Endometrium (tissue), 2 donors: ENCODE measurements at regions not wholly inside any gene's neighbourhood (a gene's known extent, or its start where the extent isn't known, plus 50 kb on each side); places are given as distances from the start of the nearest gene placed in this dataset.

Experiments
- FAIRE-seq: peaks from 2 replicates; lab custom pipeline; 2012; peaks lifted over from hg19 to GRCh38; lab: Jason Lieb, UNC
- donor health status: control.
- donor health status: control.

GRCh38 chr2:145136702-145137101 is 616.8 kb upstream of the ZEB2 start:
- FAIRE-seq: no peak

DNA sequence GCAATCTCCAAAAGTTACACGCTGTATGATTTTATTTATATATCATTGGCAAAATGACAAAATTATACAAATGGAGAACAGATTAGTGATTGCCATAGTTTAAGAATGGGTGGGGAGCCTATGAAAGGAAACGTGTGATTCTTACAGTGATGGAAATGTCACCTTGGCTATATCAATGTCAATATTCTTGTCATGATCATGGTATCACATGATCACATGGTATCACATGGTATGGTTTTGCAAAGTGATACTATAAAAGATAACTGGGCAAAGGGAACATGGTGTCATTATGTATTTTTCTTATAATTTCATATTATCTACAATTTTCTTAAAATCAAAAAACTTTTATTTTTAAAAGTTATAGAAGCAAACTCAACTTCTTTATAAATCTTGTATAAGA is 606.2 kb upstream of the ZEB2 start:
- peak; percentile 50 for FAIRE-seq

DNA sequence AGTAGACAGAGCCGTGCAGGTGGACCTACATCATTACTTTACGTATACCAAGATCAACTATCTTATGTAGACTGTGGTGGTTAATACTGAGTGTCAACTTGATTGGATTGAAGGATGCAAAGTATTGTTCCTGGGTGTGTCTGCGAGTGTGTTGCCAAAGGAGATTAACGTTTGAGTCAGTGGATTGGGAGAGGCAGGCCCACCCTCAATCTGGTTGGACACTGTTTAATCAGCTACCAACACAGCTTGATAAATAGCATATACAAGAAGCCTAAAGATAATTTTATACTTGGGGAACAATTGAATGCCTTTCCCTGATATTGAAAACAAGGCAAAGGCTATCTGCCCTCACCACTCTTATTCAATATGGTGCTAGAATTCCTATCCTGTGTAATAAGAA is 604.2 kb upstream of the ZEB2 start:
- FAIRE-seq: no peak

- FAIRE-seq: no peak
Observed at GRCh38 chr2:145123606-145124005, 603.7 kb upstream of the ZEB2 start.

- no peak for FAIRE-seq
Observed at GRCh38 chr2:145119225-145119624, 599.3 kb upstream of the ZEB2 start.

DNA sequence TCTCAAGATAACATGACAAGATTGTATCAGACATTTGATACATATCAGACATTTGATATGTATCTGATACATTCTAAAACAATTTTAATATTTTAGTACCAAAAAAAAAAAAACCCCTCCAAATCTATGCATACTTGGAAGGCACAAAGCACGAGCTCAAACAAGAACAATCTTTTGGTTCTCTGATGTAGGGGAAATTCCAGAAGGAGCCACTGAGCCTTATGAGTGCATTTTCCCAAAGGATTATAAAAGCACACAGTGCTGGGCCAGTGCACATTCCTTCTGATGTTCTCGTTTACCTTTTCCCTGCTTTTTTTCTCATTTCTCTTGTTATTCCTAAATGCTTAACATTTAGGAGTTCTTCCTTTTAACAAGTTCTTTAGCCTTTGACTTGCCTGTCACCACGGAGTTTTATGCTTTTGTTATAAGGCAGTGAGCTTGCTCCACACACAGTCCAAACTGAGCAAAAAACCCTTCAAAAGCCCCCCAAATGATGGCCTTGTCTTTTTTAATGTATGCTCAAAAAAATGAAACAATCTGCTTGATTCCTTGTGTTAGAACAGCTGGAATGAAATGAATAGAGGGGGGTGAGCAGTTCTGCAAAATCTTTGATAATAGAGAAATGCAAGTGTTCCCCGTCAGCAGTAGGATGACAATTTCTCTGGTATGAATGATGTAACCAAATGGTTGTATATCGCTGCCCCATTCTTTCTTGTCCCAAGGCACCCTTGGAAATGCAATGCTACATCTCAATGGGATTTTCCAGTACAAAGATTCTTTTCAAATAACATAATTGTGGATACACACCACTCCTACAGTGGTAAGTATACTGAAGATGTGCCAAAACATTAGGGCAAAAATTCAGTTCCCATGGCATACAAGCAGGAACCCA is 597.2 kb upstream of the ZEB2 start:
- no peak for FAIRE-seq

DNA sequence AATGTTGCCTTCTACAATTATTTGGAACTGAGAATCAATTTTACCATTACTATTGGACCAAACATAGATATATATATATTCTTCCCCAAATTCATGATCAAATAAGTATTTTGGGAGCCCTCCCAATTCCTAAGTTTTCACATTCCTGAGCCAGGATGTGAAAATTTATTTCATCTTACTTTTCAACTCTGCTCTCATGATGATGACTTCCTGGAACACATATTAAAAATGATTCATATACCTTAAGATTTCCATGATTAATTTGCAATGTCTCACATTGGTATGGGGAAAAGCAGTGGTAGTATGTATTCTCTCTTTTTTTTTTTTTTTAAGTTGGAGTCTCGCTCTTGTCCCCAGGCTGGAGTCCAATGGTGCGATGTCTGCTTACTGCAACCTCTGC is 596.1 kb upstream of the ZEB2 start:
- no peak for FAIRE-seq

- peak; percentile 15 for FAIRE-seq
Observed at GRCh38 chr2:145114726-145115125, 594.8 kb upstream of the ZEB2 start.

DNA sequence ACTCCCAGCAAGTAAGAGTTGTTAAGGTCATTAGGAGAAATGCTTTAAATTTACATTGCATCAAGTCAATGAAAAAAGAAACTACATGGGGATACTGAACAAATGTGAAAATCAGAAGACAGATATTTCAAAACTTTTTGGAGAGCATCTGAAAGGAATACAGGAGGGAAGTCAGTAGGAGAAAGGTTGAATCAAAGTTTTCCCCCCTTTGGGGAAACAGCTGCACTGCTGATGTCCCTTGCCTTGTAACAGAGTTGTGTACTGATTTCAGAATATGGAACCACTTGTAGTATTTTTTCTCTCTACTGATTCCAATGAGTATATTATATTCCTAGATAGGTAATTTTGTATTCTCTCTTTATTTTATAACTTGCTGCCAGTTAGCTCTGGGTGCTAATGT is 592.5 kb upstream of the ZEB2 start:
- no peak for FAIRE-seq

- no peak for FAIRE-seq
Observed at GRCh38 chr2:145110668-145111356, 590.9 kb upstream of the ZEB2 start.

GRCh38 chr2:145108959-145109710 is 589.2 kb upstream of the ZEB2 start:
- FAIRE-seq: no peak

DNA sequence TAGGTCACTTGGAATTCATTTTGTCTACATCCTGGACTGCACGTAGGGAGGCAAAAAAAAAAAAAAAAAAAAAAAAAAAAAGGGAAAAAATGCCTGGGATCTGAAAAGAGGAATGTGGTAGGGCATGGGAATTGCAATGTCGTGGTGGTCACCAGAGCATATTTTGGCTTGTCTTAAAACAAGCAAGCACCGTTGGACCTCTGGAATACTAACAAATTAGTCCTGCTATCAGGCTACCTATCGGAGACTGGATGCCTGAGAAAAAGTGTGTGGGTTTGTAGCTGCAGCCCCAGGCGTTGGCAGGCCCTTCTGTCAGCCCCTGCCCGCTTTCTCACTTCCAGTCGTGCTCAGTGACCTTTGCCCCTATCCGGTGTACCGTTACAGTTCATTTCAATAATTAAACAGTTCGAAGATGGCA is 588.5 kb upstream of the ZEB2 start:
- no peak for FAIRE-seq

DNA sequence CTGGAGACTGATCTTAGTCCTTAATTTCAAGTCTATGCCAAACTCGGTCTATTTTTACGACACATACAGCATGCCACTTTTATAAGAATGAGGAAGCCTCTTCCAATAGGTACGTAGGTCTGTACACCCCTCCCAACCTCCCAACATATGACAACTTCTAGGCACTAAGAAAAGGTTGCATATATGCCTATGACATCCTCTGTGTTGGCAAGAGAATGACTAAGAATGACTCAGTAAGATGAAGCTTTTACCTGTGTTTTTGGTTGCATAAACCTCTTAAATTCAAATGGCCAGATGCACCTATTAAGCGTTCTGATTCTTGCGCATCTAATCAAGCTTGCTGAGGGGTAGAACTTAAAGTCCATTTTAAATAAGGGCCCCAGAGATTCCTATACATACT is 586.4 kb upstream of the ZEB2 start:
- FAIRE-seq: no peak

DNA sequence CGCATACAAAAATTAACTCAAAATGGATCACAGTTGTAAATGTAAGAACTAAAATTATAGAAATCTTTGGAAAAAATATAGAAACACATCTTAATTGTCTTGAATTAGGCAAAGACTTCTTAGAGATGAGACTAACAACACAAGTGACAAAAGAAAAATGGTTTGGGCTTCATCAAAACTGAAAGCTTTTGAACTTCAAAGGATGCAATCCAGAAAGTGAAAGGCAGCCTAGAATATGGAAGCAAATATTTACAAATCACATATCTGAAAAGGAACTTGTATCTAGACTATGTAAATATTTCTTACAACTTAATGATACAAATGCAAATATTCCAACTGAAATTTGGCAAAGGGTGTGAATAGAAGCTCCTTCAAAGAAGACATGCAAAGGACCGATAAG is 582.8 kb upstream of the ZEB2 start:
- no peak for FAIRE-seq

GRCh38 chr2:145100301-145100700 is 580.4 kb upstream of the ZEB2 start:
- FAIRE-seq: no peak

DNA sequence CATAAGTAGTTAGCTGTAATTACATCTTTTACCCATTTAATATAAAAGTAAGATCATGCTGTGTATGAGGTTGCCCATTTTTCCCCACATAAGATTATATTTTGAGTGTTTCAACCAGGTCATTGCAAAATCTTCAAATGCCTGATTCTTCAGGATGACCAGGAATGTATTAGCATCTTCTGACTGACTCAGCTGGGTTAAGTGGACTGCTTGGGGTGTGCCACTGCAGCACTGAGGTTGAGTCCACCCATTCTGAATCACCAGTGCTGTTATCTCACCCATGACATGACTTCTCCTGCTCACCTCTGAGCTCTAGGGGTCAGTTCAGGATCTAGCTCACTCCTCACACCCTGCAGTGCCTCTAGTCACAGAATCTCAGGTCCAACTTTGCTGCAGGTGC is 576.7 kb upstream of the ZEB2 start:
- FAIRE-seq: no peak

GRCh38 chr2:145095641-145096435 is 575.9 kb upstream of the ZEB2 start:
- FAIRE-seq: no peak

- FAIRE-seq: no peak
Observed at GRCh38 chr2:145094370-145094769, 574.5 kb upstream of the ZEB2 start.

DNA sequence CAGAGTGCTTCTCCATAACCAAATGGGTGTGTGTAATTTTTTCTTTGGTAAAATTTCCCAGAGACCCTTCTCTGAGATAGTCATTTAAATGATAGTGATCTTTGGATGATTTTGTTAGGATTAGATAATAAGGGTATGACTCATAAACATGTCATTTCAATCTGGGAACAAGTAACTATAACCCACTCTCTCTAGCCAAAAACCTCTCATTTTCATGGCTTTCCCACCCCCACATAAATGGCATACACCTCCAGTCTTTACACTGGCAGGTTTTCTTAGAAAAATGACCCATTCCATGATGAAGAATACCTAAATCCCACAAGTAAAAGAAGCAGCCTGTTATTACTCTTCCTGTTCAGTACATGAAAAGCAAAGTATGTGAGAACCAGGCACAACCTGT is 572.0 kb upstream of the ZEB2 start:
- FAIRE-seq: no peak

DNA sequence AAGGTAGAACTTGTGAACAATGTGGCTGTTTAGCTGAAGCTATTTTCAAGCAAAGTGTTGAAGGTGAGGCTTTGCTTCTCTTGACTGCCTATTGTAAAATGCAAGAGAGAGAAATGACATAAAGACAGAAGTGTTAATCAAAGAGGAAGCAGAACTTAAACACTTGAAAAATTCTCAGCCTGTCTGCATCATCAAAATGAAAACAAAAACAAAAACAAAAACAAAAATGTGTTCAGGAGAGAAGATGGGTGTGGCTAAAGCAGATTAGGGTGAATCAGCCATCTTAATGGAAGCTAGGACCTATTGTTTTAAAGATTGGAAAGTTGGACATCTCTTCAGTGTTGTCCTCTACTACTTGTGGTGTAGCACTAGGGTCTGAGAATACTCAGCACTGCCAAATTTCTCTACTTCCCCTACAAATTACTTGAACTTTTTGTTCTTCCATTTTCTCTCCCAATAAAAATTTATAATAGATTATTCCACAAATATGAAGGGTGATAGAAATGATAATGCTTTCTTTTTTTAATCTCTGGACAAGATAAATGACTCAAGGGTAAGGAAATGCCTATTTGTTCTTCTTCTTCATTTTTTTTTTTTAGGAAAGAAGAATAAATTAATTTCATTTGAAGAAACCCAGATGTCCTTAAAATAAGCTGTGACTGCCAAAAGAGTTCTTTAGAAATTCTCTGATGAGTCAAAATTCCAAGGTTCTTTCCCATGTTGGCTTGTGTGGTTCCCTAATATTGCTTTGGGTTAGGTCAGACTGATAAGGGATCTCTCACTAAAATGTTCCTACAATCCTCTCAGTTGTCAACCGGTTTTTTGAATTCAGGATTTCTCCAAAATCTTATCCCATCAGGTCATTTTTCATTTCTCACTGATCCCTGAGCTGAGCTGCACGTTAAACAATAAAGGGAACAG is 571.2 kb upstream of the ZEB2 start:
- FAIRE-seq: peak; percentile 37

GRCh38 chr2:145088756-145089155 is 568.8 kb upstream of the ZEB2 start:
- FAIRE-seq: no peak
